KMS-11 (cell line): ENCODE measurements at regions not wholly inside any gene's neighbourhood (a gene's known extent, or its start where the extent isn't known, plus 50 kb on each side); places are given as distances from the start of the nearest gene placed in this dataset.

Experiments used
- H2AFZ ChIP-seq: fragments of 200-600 bp; sonication (generic); 2 replicates; pipeline ENCODE4 v1.6.1; 2016; ENCODE audit warnings: antibody characterized with exemption, mixed run types, low read depth
- H3K27ac ChIP-seq: fragments of 200-600 bp; sonication (generic); 2 replicates; pipeline ENCODE4 v1.6.1; 2016; ENCODE audit warnings: mild to moderate bottlenecking, mixed run types
- H3K27me3 ChIP-seq: fragments of 200-600 bp; sonication (generic); 2 replicates; pipeline ENCODE4 v1.6.1; 2017; ENCODE audit warnings: mild to moderate bottlenecking, low read depth, mixed run types, moderate library complexity; ENCODE audit not compliant: insufficient read depth
- H3K36me3 ChIP-seq: fragments of 200-600 bp; sonication (generic); 2 replicates; pipeline ENCODE4 v1.6.1; 2017; ENCODE audit warnings: mild to moderate bottlenecking, mixed run types; ENCODE audit not compliant: insufficient read depth
- H3K4me1 ChIP-seq: fragments of 200-600 bp; sonication (generic); 2 replicates; pipeline ENCODE4 v1.6.1; 2016; ENCODE audit warnings: mild to moderate bottlenecking, low read depth, mixed run types; ENCODE audit not compliant: poor library complexity, severe bottlenecking
- H3K4me2 ChIP-seq: fragments of 200-600 bp; sonication (generic); 2 replicates; pipeline ENCODE4 v1.7.0; 2016; ENCODE audit warnings: mild to moderate bottlenecking, mixed run types
- H3K4me3 ChIP-seq: fragments of 200-600 bp; sonication (generic); IDR thresholded peaks from 2 replicates; pipeline ENCODE4 v1.6.1; 2017; ENCODE audit warnings: low read depth, low read length, mixed read lengths; ENCODE audit not compliant: insufficient read depth
- H3K79me2 ChIP-seq: fragments of 200-600 bp; sonication (generic); 2 replicates; pipeline ENCODE4 v1.6.1; 2016; ENCODE audit warnings: low read depth, mixed run types; ENCODE audit not compliant: insufficient read depth
- H3K9ac ChIP-seq: fragments of 200-600 bp; sonication (generic); 2 replicates; pipeline ENCODE4 v1.6.1; 2016; ENCODE audit warnings: mild to moderate bottlenecking, mixed run types
- H4K20me1 ChIP-seq: fragments of 200-600 bp; sonication (generic); 2 replicates; pipeline ENCODE4 v1.6.1; 2016; ENCODE audit warnings: mild to moderate bottlenecking, mixed run types; ENCODE audit not compliant: insufficient read depth
- TF ChIP-seq, protein P1 (sequence below): fragments of 200-600 bp; sonication (generic); conservative IDR thresholded peaks from 2 replicates; pipeline ENCODE4 v1.6.1; 2017; ENCODE audit warnings: low read depth, mild to moderate bottlenecking, antibody characterized with exemption, low read length, moderate library complexity, mixed read lengths

DNA sequence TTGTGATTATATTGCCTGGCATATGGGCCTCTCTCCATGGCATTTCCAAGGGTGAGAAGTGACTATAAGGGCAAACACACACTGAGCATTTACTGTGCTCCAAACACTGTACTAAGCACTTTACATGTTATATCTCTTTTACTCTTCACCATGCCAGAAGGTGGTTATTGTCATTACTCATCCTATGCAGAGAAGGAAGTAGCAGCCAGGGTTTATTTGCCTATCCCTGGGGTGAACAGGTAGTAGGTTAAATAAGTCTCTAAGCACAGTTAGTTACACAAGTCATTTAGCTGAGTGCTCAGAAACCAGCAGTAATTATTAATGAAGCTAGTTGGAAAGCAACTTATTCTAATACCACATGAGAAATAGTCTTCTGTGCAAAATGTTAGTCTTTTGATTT lies 109.9 kb upstream of the SYNPR start:
- no peaks in the 10 kb centered on the region for H4K20me1 ChIP-seq

GRCh38 chr3:63179862-63180522 lies 98.1 kb upstream of the SYNPR start:
- no peaks in the 10 kb centered on the region for H3K36me3 ChIP-seq
- H3K9ac ChIP-seq, result no peak overlapping the region
- no peak overlapping the region for H3K4me2 ChIP-seq
- H4K20me1 ChIP-seq, result no peaks in the 10 kb centered on the region
- no peak overlapping the region for H2AFZ ChIP-seq
- H3K79me2 ChIP-seq, result no peaks in the 10 kb centered on the region
- TF ChIP-seq, protein P1, sequence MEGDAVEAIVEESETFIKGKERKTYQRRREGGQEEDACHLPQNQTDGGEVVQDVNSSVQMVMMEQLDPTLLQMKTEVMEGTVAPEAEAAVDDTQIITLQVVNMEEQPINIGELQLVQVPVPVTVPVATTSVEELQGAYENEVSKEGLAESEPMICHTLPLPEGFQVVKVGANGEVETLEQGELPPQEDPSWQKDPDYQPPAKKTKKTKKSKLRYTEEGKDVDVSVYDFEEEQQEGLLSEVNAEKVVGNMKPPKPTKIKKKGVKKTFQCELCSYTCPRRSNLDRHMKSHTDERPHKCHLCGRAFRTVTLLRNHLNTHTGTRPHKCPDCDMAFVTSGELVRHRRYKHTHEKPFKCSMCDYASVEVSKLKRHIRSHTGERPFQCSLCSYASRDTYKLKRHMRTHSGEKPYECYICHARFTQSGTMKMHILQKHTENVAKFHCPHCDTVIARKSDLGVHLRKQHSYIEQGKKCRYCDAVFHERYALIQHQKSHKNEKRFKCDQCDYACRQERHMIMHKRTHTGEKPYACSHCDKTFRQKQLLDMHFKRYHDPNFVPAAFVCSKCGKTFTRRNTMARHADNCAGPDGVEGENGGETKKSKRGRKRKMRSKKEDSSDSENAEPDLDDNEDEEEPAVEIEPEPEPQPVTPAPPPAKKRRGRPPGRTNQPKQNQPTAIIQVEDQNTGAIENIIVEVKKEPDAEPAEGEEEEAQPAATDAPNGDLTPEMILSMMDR, result no peak
- H3K27ac ChIP-seq, result no peak overlapping the region
- no peaks in the 10 kb centered on the region for H3K4me1 ChIP-seq
- no peaks in the 10 kb centered on the region for H3K27me3 ChIP-seq
- no peak overlapping the region for H3K4me3 ChIP-seq

More for the DNA sequence above, 109.9 kb upstream of the SYNPR start:
- no peak overlapping the region for H3K9ac ChIP-seq
- TF ChIP-seq, protein P1, result no peak
- no peaks in the 10 kb centered on the region for H3K4me1 ChIP-seq
- no peak overlapping the region for H3K4me2 ChIP-seq
- no peaks in the 10 kb centered on the region for H3K27me3 ChIP-seq
- H3K36me3 ChIP-seq, result no peaks in the 10 kb centered on the region
- no peak overlapping the region for H3K27ac ChIP-seq
- H3K4me3 ChIP-seq, result no peak overlapping the region
- no peak overlapping the region for H2AFZ ChIP-seq
- no peaks in the 10 kb centered on the region for H3K79me2 ChIP-seq

- Histone ChIP-seq H3K27ac (no peak overlapping the region), H3K79me2 (no peaks in the 10 kb centered on the region), H3K36me3 (no peaks in the 10 kb centered on the region), H3K4me1 (no peaks in the 10 kb centered on the region), H3K9ac (no peak overlapping the region), H4K20me1 (no peaks in the 10 kb centered on the region), H3K27me3 (no peaks in the 10 kb centered on the region), H2AFZ (no peak overlapping the region), H3K4me3 (no peak overlapping the region), H3K4me2 (no peak overlapping the region)
- TF ChIP-seq, protein P1, result no peak
These were observed 85.9 kb upstream of the SYNPR start for GRCh38 chr3:63192248-63192647.

- Histone ChIP-seq H3K4me1 (no peaks in the 10 kb centered on the region), H3K27me3 (no peaks in the 10 kb centered on the region), H3K4me3 (no peak overlapping the region)
These were observed 84.5 kb upstream of the SYNPR start for GRCh38 chr3:63193647-63194046.

More at GRCh38 chr3:63193647-63194046, 84.5 kb upstream of the SYNPR start:
- H3K79me2 ChIP-seq, result no peaks in the 10 kb centered on the region
- H3K36me3 ChIP-seq, result no peaks in the 10 kb centered on the region
- no peak overlapping the region for H3K27ac ChIP-seq
- H4K20me1 ChIP-seq, result no peaks in the 10 kb centered on the region
- TF ChIP-seq, protein P1, result peak; percentile 44
- H3K4me2 ChIP-seq, result no peak overlapping the region
- H3K9ac ChIP-seq, result no peak overlapping the region
- no peak overlapping the region for H2AFZ ChIP-seq
